Endothelial cell (in vitro differentiated cells): ENCODE measurements at regions not wholly inside any gene's neighbourhood (a gene's known extent, or its start where the extent isn't known, plus 50 kb on each side); places are given as distances from the start of the nearest gene placed in this dataset.

Experiments
- DNase-seq: peaks from one replicate; pipeline ENCODE4 v3.0.0; 2021; ENCODE audit warnings: low spot score
- H3K27ac Mint-ChIP-seq: one replicate; pipeline ENCODE4 v1.8.0; 2021; ENCODE audit warnings: mixed read lengths, inconsistent platforms; ENCODE audit not compliant: unreplicated experiment
- H3K27me3 Mint-ChIP-seq: one replicate; pipeline ENCODE4 v1.8.0; 2021; ENCODE audit warnings: mild to moderate bottlenecking, moderate library complexity, mixed read lengths, inconsistent platforms; ENCODE audit not compliant: unreplicated experiment
- H3K36me3 Mint-ChIP-seq: one replicate; pipeline ENCODE4 v1.8.0; 2021; ENCODE audit warnings: mild to moderate bottlenecking, low read depth, mixed read lengths, inconsistent platforms; ENCODE audit not compliant: unreplicated experiment
- H3K4me1 Mint-ChIP-seq: one replicate; pipeline ENCODE4 v1.8.0; 2021; ENCODE audit warnings: mild to moderate bottlenecking, mixed read lengths, inconsistent platforms; ENCODE audit not compliant: unreplicated experiment
- H3K4me3 Mint-ChIP-seq: one replicate; pipeline ENCODE4 v1.8.0; 2021; ENCODE audit warnings: mild to moderate bottlenecking, mixed read lengths, inconsistent platforms; ENCODE audit not compliant: unreplicated experiment
- H3K9me3 Mint-ChIP-seq: one replicate; pipeline ENCODE4 v1.8.0; 2021; ENCODE audit warnings: mixed read lengths, inconsistent platforms; ENCODE audit not compliant: unreplicated experiment
- TF ChIP-seq, protein P1 (sequence below): fragments of 200-600 bp; sonication (generic); IDR thresholded peaks from one replicate; pipeline ENCODE4 v1.5.0; 2021; ENCODE audit warnings: antibody characterized with exemption; ENCODE audit not compliant: unreplicated experiment

DNA sequence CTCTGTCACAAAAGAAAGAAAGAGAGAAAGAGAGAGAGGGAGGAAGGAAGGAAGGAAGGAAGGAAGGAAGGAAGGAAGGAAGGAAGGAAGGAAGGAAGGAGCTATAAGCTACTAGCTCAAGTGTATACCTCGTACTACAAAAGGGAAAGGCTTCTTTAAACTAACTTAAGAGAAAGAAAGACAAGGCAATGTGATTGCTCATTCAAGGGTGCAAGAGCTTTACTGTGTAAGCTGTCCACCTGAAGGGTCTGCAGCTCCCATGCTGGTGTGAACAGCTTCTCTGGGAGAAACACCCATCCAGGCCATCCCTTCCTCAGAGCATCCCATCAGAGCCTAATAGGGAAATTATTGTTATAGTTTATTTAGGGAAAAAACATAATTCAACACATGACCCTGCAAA is 286.1 kb upstream of the ID2 start:
- Mint-ChIP-seq H3K4me3 (no peak overlapping the region), H3K36me3 (no peaks in the 10 kb centered on the region), H3K27ac (no peak overlapping the region), H3K27me3 (peaks cover 1% of the 10 kb centered on the region), H3K9me3 (no peaks in the 10 kb centered on the region), H3K4me1 (no peaks in the 10 kb centered on the region)
- TF ChIP-seq, protein P1, sequence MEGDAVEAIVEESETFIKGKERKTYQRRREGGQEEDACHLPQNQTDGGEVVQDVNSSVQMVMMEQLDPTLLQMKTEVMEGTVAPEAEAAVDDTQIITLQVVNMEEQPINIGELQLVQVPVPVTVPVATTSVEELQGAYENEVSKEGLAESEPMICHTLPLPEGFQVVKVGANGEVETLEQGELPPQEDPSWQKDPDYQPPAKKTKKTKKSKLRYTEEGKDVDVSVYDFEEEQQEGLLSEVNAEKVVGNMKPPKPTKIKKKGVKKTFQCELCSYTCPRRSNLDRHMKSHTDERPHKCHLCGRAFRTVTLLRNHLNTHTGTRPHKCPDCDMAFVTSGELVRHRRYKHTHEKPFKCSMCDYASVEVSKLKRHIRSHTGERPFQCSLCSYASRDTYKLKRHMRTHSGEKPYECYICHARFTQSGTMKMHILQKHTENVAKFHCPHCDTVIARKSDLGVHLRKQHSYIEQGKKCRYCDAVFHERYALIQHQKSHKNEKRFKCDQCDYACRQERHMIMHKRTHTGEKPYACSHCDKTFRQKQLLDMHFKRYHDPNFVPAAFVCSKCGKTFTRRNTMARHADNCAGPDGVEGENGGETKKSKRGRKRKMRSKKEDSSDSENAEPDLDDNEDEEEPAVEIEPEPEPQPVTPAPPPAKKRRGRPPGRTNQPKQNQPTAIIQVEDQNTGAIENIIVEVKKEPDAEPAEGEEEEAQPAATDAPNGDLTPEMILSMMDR = no peak
- DNase-seq = no peak

DNA sequence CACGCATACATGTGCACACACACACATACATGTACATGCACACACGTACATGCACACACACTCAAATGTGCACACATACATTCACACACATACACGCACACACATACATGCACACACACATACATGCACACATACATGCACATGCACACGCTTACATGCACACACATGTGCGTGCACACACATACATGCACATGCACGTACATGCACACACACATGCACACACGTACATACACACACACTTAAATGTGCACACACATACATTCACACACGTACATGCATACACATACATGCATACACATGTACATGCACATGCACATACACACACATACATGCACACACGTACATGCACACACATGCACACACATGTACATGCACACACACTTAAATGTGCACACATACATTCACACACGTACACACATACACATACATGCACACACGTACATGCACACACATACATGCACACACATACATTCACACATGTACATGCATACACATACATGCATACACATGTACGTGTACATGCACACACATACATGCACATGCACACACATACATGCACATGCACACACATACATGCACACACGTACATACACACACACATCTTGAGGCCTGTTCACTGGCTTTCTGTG is 283.7 kb upstream of the ID2 start:
- Mint-ChIP-seq H3K27ac (no peak overlapping the region), H3K4me3 (no peak overlapping the region), H3K27me3 (peaks cover 1% of the 10 kb centered on the region), H3K4me1 (no peaks in the 10 kb centered on the region), H3K9me3 (no peaks in the 10 kb centered on the region), H3K36me3 (no peaks in the 10 kb centered on the region)
- TF ChIP-seq, protein P1 = no peak
- DNase-seq = no peak

DNA sequence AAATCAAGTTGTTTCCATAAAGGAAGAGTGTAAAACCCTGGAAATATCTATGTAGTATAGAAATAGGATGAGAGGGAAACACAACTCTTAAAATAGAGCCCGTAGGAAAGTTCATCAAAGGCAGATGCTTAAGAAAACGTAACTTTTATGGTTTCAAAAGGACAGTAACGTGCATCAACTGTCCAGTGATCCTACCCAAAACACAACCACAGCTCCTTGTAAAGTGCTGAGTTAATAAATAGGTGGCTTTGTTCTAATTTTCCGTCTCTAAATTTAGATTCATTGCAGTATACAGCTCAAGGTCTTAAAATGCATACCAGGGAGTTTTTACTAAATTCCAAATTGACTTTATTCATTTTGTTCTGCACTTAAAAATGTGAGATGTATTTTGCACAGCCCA is 282.1 kb upstream of the ID2 start:
- TF ChIP-seq, protein P1 = no peak

DNA sequence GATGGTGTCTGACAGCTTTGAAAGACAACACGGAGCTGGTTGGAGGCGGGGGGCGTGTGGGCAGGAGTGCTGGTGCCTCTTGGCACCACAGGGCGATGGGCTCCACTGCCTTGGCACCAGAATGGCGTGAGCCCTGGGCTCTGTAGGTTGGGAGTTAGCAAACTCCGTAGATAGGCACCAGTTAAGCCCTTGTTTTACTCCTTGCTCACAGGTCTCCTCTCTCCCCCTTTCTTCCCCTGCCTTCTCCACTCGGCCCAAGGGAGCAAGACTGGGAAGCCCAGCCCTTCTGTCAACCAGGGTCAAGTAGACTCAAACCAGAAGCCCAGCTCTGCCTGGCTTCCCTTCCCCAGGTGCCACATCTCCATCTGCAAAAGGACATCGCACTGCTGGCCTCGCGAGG is 281.7 kb upstream of the ID2 start:
- H3K27me3 Mint-ChIP-seq = peaks cover 1% of the 10 kb centered on the region
- no peaks in the 10 kb centered on the region for H3K36me3 Mint-ChIP-seq
- no peak overlapping the region for H3K4me3 Mint-ChIP-seq
- peaks cover 2% of the 10 kb centered on the region for H3K4me1 Mint-ChIP-seq
- H3K9me3 Mint-ChIP-seq = no peaks in the 10 kb centered on the region
- no peak for DNase-seq
- H3K27ac Mint-ChIP-seq = no peak overlapping the region
- TF ChIP-seq, protein P1 = no peak

More for the DNA sequence above, 282.1 kb upstream of the ID2 start:
- Mint-ChIP-seq H3K27me3 (peaks cover 1% of the 10 kb centered on the region), H3K4me1 (peaks cover 2% of the 10 kb centered on the region), H3K27ac (no peak overlapping the region), H3K4me3 (no peak overlapping the region), H3K9me3 (no peaks in the 10 kb centered on the region), H3K36me3 (no peaks in the 10 kb centered on the region)
- no peak for DNase-seq

DNA sequence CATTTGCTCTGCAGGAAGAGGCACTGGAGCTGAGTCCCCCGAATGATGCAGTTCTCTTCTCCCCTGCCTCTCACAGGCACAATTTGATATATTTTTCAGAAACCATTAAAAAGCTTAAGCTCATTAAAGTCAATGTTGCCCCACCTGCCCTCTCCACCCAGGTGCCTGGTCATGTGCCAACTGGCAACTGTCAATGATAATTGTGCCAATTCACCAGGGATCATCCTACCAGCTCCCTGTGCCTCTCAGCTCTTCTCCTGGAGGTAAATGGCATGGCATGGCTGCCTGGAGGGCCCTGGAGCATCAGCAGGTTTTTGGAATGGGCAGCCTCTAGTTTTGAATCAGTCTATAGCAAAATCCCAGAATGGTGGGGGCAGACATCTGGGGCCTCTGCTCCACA is 279.6 kb upstream of the ID2 start:
- Mint-ChIP-seq H3K27me3 (no peaks in the 10 kb centered on the region), H3K9me3 (no peaks in the 10 kb centered on the region), H3K27ac (no peak overlapping the region), H3K36me3 (no peaks in the 10 kb centered on the region), H3K4me1 (peaks cover 2% of the 10 kb centered on the region), H3K4me3 (no peak overlapping the region)
- TF ChIP-seq, protein P1 = no peak
- no peak for DNase-seq
